ENCODE measurements at regions not wholly inside any gene's neighbourhood (a gene's known extent, or its start where the extent isn't known, plus 50 kb on each side); places are given as distances from the start of the nearest gene placed in this dataset.

DNA sequence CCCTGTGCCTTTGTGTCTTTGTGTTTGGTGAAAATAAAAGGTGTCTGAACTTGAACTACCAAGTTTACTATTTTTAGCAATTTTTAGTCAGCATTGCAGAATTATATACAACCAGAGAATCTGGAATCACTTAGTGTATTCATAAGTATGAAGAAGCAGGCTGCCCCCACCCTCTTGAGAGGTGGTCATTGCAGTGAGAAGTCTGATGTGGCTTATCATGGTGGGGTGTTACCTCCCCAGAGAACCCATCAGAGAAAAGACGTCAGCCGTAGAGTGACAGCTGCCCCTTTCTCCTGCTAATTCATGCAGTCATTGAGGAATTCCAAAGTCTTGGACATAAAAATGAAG, 66.0 kb downstream of the BOLA3 start:
- TF ChIP-seq EZH2phosphoT487 (conservative IDR thresholded peaks at IDR 0.05; ENCODE audit: low read length), result no peak
- TF ChIP-seq, protein P1, sequence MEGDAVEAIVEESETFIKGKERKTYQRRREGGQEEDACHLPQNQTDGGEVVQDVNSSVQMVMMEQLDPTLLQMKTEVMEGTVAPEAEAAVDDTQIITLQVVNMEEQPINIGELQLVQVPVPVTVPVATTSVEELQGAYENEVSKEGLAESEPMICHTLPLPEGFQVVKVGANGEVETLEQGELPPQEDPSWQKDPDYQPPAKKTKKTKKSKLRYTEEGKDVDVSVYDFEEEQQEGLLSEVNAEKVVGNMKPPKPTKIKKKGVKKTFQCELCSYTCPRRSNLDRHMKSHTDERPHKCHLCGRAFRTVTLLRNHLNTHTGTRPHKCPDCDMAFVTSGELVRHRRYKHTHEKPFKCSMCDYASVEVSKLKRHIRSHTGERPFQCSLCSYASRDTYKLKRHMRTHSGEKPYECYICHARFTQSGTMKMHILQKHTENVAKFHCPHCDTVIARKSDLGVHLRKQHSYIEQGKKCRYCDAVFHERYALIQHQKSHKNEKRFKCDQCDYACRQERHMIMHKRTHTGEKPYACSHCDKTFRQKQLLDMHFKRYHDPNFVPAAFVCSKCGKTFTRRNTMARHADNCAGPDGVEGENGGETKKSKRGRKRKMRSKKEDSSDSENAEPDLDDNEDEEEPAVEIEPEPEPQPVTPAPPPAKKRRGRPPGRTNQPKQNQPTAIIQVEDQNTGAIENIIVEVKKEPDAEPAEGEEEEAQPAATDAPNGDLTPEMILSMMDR (IDR thresholded peaks at IDR 0.05; ENCODE audit: insufficient read depth, low read length, poor library complexity, severe bottlenecking), result no peak
